ENCODE measurements at regions not wholly inside any gene's neighbourhood (a gene's known extent, or its start where the extent isn't known, plus 50 kb on each side); places are given as distances from the start of the nearest gene placed in this dataset.

GRCh38 chr4:167779864-167780263 lies 312.5 kb upstream of the ANXA10 start:
- TF ChIP-seq ZNF70 (CRISPR knock-in tag; IDR thresholded peaks at IDR 0.05): no peak
- no peak for TF ChIP-seq ISL1 (CRISPR knock-in tag; IDR thresholded peaks at IDR 0.05)
- no peak for TF ChIP-seq ZFP3 (CRISPR knock-in tag; IDR thresholded peaks at IDR 0.05)
- no peak for TF ChIP-seq RARB (CRISPR knock-in tag; IDR thresholded peaks at IDR 0.05)
- TF ChIP-seq GLIS3 (CRISPR knock-in tag; IDR thresholded peaks at IDR 0.05): no peak
- no peak for TF ChIP-seq OSR1 (CRISPR knock-in tag; IDR thresholded peaks at IDR 0.05)
- TF ChIP-seq CSRNP3 (CRISPR knock-in tag; IDR thresholded peaks at IDR 0.05): no peak
- no peak for TF ChIP-seq ZNF565 (CRISPR knock-in tag; conservative IDR thresholded peaks at IDR 0.05; ENCODE audit: low read depth)
- TF ChIP-seq TCF4 (CRISPR knock-in tag; IDR thresholded peaks at IDR 0.05; ENCODE audit: borderline replicate concordance): no peak
- TF ChIP-seq, protein P1, sequence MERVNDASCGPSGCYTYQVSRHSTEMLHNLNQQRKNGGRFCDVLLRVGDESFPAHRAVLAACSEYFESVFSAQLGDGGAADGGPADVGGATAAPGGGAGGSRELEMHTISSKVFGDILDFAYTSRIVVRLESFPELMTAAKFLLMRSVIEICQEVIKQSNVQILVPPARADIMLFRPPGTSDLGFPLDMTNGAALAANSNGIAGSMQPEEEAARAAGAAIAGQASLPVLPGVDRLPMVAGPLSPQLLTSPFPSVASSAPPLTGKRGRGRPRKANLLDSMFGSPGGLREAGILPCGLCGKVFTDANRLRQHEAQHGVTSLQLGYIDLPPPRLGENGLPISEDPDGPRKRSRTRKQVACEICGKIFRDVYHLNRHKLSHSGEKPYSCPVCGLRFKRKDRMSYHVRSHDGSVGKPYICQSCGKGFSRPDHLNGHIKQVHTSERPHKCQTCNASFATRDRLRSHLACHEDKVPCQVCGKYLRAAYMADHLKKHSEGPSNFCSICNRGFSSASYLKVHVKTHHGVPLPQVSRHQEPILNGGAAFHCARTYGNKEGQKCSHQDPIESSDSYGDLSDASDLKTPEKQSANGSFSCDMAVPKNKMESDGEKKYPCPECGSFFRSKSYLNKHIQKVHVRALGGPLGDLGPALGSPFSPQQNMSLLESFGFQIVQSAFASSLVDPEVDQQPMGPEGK (CRISPR knock-in tag; IDR thresholded peaks at IDR 0.05; ENCODE audit: borderline replicate concordance): no peak
- TF ChIP-seq TOX (CRISPR knock-in tag; IDR thresholded peaks at IDR 0.05; ENCODE audit: borderline replicate concordance): no peak
- no peak for TF ChIP-seq SNAI2 (CRISPR knock-in tag; IDR thresholded peaks at IDR 0.05)
- no peak for TF ChIP-seq ESRRG (CRISPR knock-in tag; IDR thresholded peaks at IDR 0.05)
- no peak for TF ChIP-seq TSHZ2 (CRISPR knock-in tag; IDR thresholded peaks at IDR 0.05)
- TF ChIP-seq PPARA (CRISPR knock-in tag; IDR thresholded peaks at IDR 0.05; ENCODE audit: borderline replicate concordance): no peak
- no peak for TF ChIP-seq CSDC2 (CRISPR knock-in tag; IDR thresholded peaks at IDR 0.05)
- TF ChIP-seq ZNF8 (CRISPR knock-in tag; IDR thresholded peaks at IDR 0.05): no peak
- TF ChIP-seq ARNTL (CRISPR knock-in tag; IDR thresholded peaks at IDR 0.05; ENCODE audit: borderline replicate concordance, low read depth): no peak
- ATAC-seq: peak; percentile 61

- TF ChIP-seq ZNF565 (CRISPR knock-in tag; conservative IDR thresholded peaks at IDR 0.05; ENCODE audit: low read depth): no peak
- TF ChIP-seq ESRRG (CRISPR knock-in tag; IDR thresholded peaks at IDR 0.05): no peak
- no peak for TF ChIP-seq GLIS3 (CRISPR knock-in tag; IDR thresholded peaks at IDR 0.05)
- no peak for TF ChIP-seq POU6F1 (CRISPR knock-in tag; IDR thresholded peaks at IDR 0.05; ENCODE audit: borderline replicate concordance, low read depth)
- TF ChIP-seq ZNF8 (CRISPR knock-in tag; IDR thresholded peaks at IDR 0.05): no peak
- no peak for TF ChIP-seq TSHZ2 (CRISPR knock-in tag; IDR thresholded peaks at IDR 0.05)
- TF ChIP-seq, protein P1 (CRISPR knock-in tag; IDR thresholded peaks at IDR 0.05; ENCODE audit: borderline replicate concordance): no peak
- no peak for TF ChIP-seq ARNTL (CRISPR knock-in tag; IDR thresholded peaks at IDR 0.05; ENCODE audit: borderline replicate concordance, low read depth)
- TF ChIP-seq RARB (CRISPR knock-in tag; IDR thresholded peaks at IDR 0.05): no peak
- TF ChIP-seq PPARA (CRISPR knock-in tag; IDR thresholded peaks at IDR 0.05; ENCODE audit: borderline replicate concordance): no peak
- TF ChIP-seq SNAI2 (CRISPR knock-in tag; IDR thresholded peaks at IDR 0.05): no peak
- TF ChIP-seq TOX (CRISPR knock-in tag; IDR thresholded peaks at IDR 0.05; ENCODE audit: borderline replicate concordance): no peak
- TF ChIP-seq ZFP3 (CRISPR knock-in tag; IDR thresholded peaks at IDR 0.05): no peak
- no peak for TF ChIP-seq CSDC2 (CRISPR knock-in tag; IDR thresholded peaks at IDR 0.05)
- no peak for TF ChIP-seq ZFP30 (CRISPR knock-in tag; IDR thresholded peaks at IDR 0.05)
- TF ChIP-seq ZNF70 (CRISPR knock-in tag; IDR thresholded peaks at IDR 0.05): no peak
- TF ChIP-seq OSR1 (CRISPR knock-in tag; IDR thresholded peaks at IDR 0.05): no peak
- no peak for ATAC-seq
Measured at GRCh38 chr4:167784826-167785225, 307.5 kb upstream of the ANXA10 start.

Data from SK-N-SH treated with all-trans-retinoic acid at 6 μM for 48 hours (cell line).